Endothelial cell of umbilical vein (primary cell): ENCODE measurements at regions not wholly inside any gene's neighbourhood (a gene's known extent, or its start where the extent isn't known, plus 50 kb on each side); places are given as distances from the start of the nearest gene placed in this dataset.

Experiments
- BruUV-seq: library from RNA; stranded (reverse); fragments of 400-500 nt; replicated peaks from 2 replicates; lab custom pipeline; 2021; lab: Mats Ljungman, UMichigan
- CTCF ChIA-PET: fragments of 300-600, 350-600 bp; sonication (Branson Sonifier 250); formaldehyde crosslinking; loops from one replicate; lab custom pipeline; 2021; ENCODE audit warnings: antibody characterized with exemption, inconsistent platforms; lab: Charles Lee
- POLR2A ChIA-PET: fragments of 300-600, 350-600 bp; sonication (Branson Sonifier 250); formaldehyde crosslinking; loops from one replicate; lab custom pipeline; 2021; ENCODE audit warnings: antibody characterized with exemption, inconsistent platforms; lab: Charles Lee
- DNase-seq: peaks from one replicate; pipeline ENCODE4 v3.0.0-alpha.2; 2011; ENCODE audit warnings: low read depth, low spot score
- FAIRE-seq: peaks from 2 replicates; lab custom pipeline; 2011; peaks lifted over from hg19 to GRCh38; lab: Jason Lieb, UNC
- H2AFZ ChIP-seq: 2 replicates; pipeline ENCODE4 v1.6.0; 2012; ENCODE audit warnings: low read depth, low read length, control low read depth, inconsistent platforms
- H3K27ac ChIP-seq: 2 replicates; pipeline ENCODE4 v1.5.1; 2011; ENCODE audit warnings: low read depth, mild to moderate bottlenecking, control low read depth, low read length, moderate library complexity; ENCODE audit not compliant: insufficient read depth
- H3K27me3 ChIP-seq, 2 experiments: 2 replicates each; pipeline versions ENCODE4 v1.6.0 to v1.6.1; 2011; ENCODE audit warnings: low read length in 2 of 2, mixed read lengths in 1 of 2; ENCODE audit not compliant: control insufficient read depth in 2 of 2, insufficient read depth in 2 of 2
- H3K36me3 ChIP-seq, 2 experiments: 2 replicates in 1 of 2; 3 replicates in 1 of 2; pipeline ENCODE4 v1.5.1; 2011; ENCODE audit warnings: low read length in 2 of 2, mild to moderate bottlenecking in 1 of 2, moderate library complexity in 1 of 2; ENCODE audit not compliant: control insufficient read depth in 2 of 2, insufficient read depth in 2 of 2; ENCODE audit errors: extremely low read depth in 1 of 2
- H3K4me1 ChIP-seq: 3 replicates; pipeline ENCODE4 v1.5.1; 2011; ENCODE audit warnings: mild to moderate bottlenecking, low read length; ENCODE audit not compliant: control insufficient read depth, insufficient read depth; ENCODE audit errors: extremely low read depth
- H3K4me2 ChIP-seq: 2 replicates; pipeline ENCODE4 v1.6.1; 2011; ENCODE audit warnings: low read length, control low read depth, mixed read lengths; ENCODE audit not compliant: insufficient read depth
- H3K4me3 ChIP-seq, 3 experiments: fragments of 200-600 bp in 1 of 3; sonication (generic), shearing (Covaris generic) in 1 of 3; replicated peaks in 1 of 3; 2 replicates each; pipeline ENCODE4 v1.5.1; 2011 to 2016; ENCODE audit warnings: control low read depth in 3 of 3, low read length in 3 of 3, mild to moderate bottlenecking in 2 of 3, inconsistent platforms in 1 of 3, low read depth in 1 of 3, moderate library complexity in 1 of 3; ENCODE audit not compliant: insufficient read depth in 1 of 3
- H3K79me2 ChIP-seq: 2 replicates; pipeline ENCODE4 v1.6.0; 2012; ENCODE audit warnings: low read length, inconsistent platforms; ENCODE audit not compliant: control insufficient read depth, insufficient read depth
- H3K9ac ChIP-seq: replicated peaks from 2 replicates; pipeline ENCODE3; 2011; ENCODE audit warnings: low read length, control low read depth; ENCODE audit not compliant: insufficient read depth; ENCODE audit errors: extremely low read depth
- H3K9me1 ChIP-seq: replicated peaks from 3 replicates; pipeline ENCODE4 v1.6.0; 2011; ENCODE audit warnings: mild to moderate bottlenecking, low read length; ENCODE audit not compliant: control insufficient read depth, insufficient read depth; ENCODE audit errors: extremely low read depth
- H3K9me3 ChIP-seq: replicated peaks from 2 replicates; pipeline ENCODE4 v1.5.1; 2012; ENCODE audit warnings: low read length, inconsistent platforms; ENCODE audit not compliant: control insufficient read depth, insufficient read depth
- H4K20me1 ChIP-seq: replicated peaks from 2 replicates; pipeline ENCODE3; 2011; ENCODE audit warnings: mild to moderate bottlenecking, low read length; ENCODE audit not compliant: control insufficient read depth, insufficient read depth; ENCODE audit errors: extremely low read depth
- EZH2 ChIP-seq: IDR thresholded peaks from 2 replicates; pipeline ENCODE4 v1.6.1; 2012; ENCODE audit warnings: borderline replicate concordance, low read depth, mild to moderate bottlenecking, moderate library complexity, low read length, inconsistent platforms; ENCODE audit not compliant: severe bottlenecking
- FOS ChIP-seq: IDR thresholded peaks from 2 replicates; pipeline ENCODE4 v1.6.1; 2011; ENCODE audit warnings: mild to moderate bottlenecking, low read length, moderate library complexity, borderline replicate concordance; ENCODE audit not compliant: insufficient read depth
- GATA2 ChIP-seq: IDR thresholded peaks from 2 replicates; pipeline ENCODE4 v1.7.0; 2011; ENCODE audit warnings: low read depth, mild to moderate bottlenecking, moderate library complexity, mixed read lengths, low read length; ENCODE audit not compliant: insufficient read length, insufficient read depth
- JUN ChIP-seq: IDR thresholded peaks from 2 replicates; pipeline ENCODE4 v1.6.1; 2011; ENCODE audit warnings: borderline replicate concordance, low read depth; ENCODE audit not compliant: insufficient read length, insufficient read depth
- MYC ChIP-seq: IDR thresholded peaks from one replicate; pipeline ENCODE4 v1.6.1; 2011; ENCODE audit warnings: mild to moderate bottlenecking, low read depth, low read length
- POLR2A ChIP-seq: IDR thresholded peaks from 2 replicates; pipeline ENCODE4 v1.6.1; 2012; ENCODE audit warnings: low read depth, mild to moderate bottlenecking, control low read depth, low read length
- POLR2AphosphoS5 ChIP-seq: IDR thresholded peaks from 2 replicates; pipeline ENCODE4 v1.6.1; 2012; ENCODE audit warnings: low read depth, mild to moderate bottlenecking, control low read depth, low read length, moderate library complexity; ENCODE audit not compliant: insufficient read depth
- dilution Hi-C: fragments of 300-500 bp; cut with MboI; formaldehyde crosslinking; loops from one replicate; pipeline ENCODE4 v1.15.0; 2019; ENCODE audit warnings: low sequenced_read_pairs; ENCODE audit not compliant: extremely low pct_ligation_motif_present
- intact Hi-C: fragments of 100-400 bp; cut with micrococcal nuclease; formaldehyde crosslinking; loops from one replicate; pipeline ENCODE4 v1.10.0; 2022
- TF ChIP-seq, protein P1 (sequence below), 2 donors: IDR thresholded peaks; 1 replicate in 1 of 2; 2 replicates in 1 of 2; pipeline ENCODE4 v1.5.1; 2011; ENCODE audit warnings: low read length in 2 of 2, mild to moderate bottlenecking in 2 of 2, moderate library complexity in 2 of 2, control low read depth in 1 of 2, inconsistent platforms in 1 of 2, low read depth in 1 of 2; ENCODE audit not compliant: insufficient read depth in 1 of 2; ENCODE audit errors: extremely low read depth in 1 of 2
- TF ChIP-seq, protein P2 (sequence below): IDR thresholded peaks from 2 replicates; pipeline ENCODE4 v1.6.1; 2011; ENCODE audit not compliant: insufficient read depth, insufficient read length

DNA sequence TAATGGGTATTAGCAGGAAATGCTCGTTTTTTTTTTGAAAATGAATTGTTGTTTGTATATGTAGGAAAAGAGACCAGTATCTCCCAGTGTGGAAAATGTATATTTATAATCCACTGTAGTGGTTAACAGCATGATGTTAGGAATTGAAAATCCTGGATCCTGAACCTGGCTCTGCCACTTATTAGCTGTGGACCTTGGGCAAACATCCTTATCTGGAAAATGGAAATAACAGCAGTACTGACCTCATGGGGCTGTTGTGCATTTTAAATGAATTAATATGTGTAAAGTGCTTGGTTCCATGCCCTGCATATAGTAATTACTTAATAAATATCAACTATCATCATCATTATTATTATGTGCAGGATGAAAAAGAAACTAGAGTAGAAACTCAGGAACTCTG, 251.3 kb downstream of the CDCA7 start:
- dilution Hi-C loops: no loop called here
- no peak for FAIRE-seq

More for the DNA sequence above, 251.3 kb downstream of the CDCA7 start:
- Histone ChIP-seq H3K79me2 (no peaks in the 10 kb centered on the region), H3K9me1 (no peaks in the 10 kb centered on the region), H3K4me2 (no peak overlapping the region), H3K27ac (no peak overlapping the region), H3K4me3 (no peak overlapping the region), H4K20me1 (no peaks in the 10 kb centered on the region), H3K27me3 (peaks cover 2 to 9% of the 10 kb centered on the region in 2 experiments), H3K9ac (no peak overlapping the region), H3K36me3 (no peaks in the 10 kb centered on the region), H3K4me1 (no peaks in the 10 kb centered on the region), H3K9me3 (no peaks in the 10 kb centered on the region), H2AFZ (no peak overlapping the region)
- no TSS peak for BruUV-seq
- no peak for DNase-seq
- TF ChIP-seq POLR2A: no peak
- no peak for TF ChIP-seq FOS
- TF ChIP-seq, protein P1, sequence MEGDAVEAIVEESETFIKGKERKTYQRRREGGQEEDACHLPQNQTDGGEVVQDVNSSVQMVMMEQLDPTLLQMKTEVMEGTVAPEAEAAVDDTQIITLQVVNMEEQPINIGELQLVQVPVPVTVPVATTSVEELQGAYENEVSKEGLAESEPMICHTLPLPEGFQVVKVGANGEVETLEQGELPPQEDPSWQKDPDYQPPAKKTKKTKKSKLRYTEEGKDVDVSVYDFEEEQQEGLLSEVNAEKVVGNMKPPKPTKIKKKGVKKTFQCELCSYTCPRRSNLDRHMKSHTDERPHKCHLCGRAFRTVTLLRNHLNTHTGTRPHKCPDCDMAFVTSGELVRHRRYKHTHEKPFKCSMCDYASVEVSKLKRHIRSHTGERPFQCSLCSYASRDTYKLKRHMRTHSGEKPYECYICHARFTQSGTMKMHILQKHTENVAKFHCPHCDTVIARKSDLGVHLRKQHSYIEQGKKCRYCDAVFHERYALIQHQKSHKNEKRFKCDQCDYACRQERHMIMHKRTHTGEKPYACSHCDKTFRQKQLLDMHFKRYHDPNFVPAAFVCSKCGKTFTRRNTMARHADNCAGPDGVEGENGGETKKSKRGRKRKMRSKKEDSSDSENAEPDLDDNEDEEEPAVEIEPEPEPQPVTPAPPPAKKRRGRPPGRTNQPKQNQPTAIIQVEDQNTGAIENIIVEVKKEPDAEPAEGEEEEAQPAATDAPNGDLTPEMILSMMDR (IDR thresholded peaks at IDR 0.05; ENCODE audit: extremely low read depth in 1 of 2, insufficient read depth in 1 of 2, low read depth in 1 of 2, low read length in 2 of 2): no peak
- TF ChIP-seq POLR2AphosphoS5: no peak
- TF ChIP-seq MYC: no peak
- no peak for TF ChIP-seq GATA2
- no peak for TF ChIP-seq JUN
- no peak for TF ChIP-seq EZH2
- TF ChIP-seq, protein P2, sequence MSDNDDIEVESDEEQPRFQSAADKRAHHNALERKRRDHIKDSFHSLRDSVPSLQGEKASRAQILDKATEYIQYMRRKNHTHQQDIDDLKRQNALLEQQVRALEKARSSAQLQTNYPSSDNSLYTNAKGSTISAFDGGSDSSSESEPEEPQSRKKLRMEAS: no peak
- intact Hi-C loops: no loop called here
- ChIA-PET POLR2A (no interaction called here), CTCF (interaction anchor here (1.3 kb wide), 1 partner anchor 23 kb away, joined by 3 read pairs; no protein-coding TSS in a partner anchor)
